Loucy (cell line): ENCODE measurements at regions not wholly inside any gene's neighbourhood (a gene's known extent, or its start where the extent isn't known, plus 50 kb on each side); places are given as distances from the start of the nearest gene placed in this dataset.

Experiments
- H2AFZ ChIP-seq: fragments of 200-600 bp; sonication (generic); 2 replicates; pipeline ENCODE4 v1.6.0; 2016; ENCODE audit warnings: antibody characterized with exemption, mild to moderate bottlenecking, low read length, moderate library complexity
- H3F3A ChIP-seq: fragments of 200-600 bp; 2 replicates; pipeline ENCODE4 v1.6.0; 2016; ENCODE audit warnings: antibody characterized with exemption, low read depth, mild to moderate bottlenecking
- H3K27me3 ChIP-seq: fragments of 200-600 bp; sonication (generic); 2 replicates; pipeline ENCODE4 v1.6.1; 2014; ENCODE audit warnings: low read length, mild to moderate bottlenecking; ENCODE audit not compliant: insufficient read depth, poor library complexity, severe bottlenecking
- H3K36me3 ChIP-seq: fragments of 200-600 bp; sonication (generic); 2 replicates; pipeline ENCODE4 v1.6.1; 2016; ENCODE audit warnings: low read length; ENCODE audit not compliant: insufficient read depth
- H3K4me1 ChIP-seq: fragments of 200-600 bp; sonication (generic); 2 replicates; pipeline ENCODE4 v1.5.1; 2014; ENCODE audit warnings: low read length, mild to moderate bottlenecking; ENCODE audit not compliant: insufficient read depth, poor library complexity, severe bottlenecking
- H3K4me2 ChIP-seq: fragments of 200-600 bp; sonication (generic); 2 replicates; pipeline ENCODE4 v1.6.0; 2014; ENCODE audit warnings: antibody characterized with exemption, low read length, low read depth, mild to moderate bottlenecking; ENCODE audit not compliant: poor library complexity, severe bottlenecking
- H3K4me3 ChIP-seq: fragments of 200-600 bp; sonication (generic); 2 replicates; pipeline ENCODE4 v1.5.1; 2014; ENCODE audit warnings: low read length, mild to moderate bottlenecking, mixed read lengths; ENCODE audit not compliant: poor library complexity, severe bottlenecking
- H3K79me2 ChIP-seq: fragments of 200-600 bp; sonication (generic); 2 replicates; pipeline ENCODE4 v1.6.1; 2014; ENCODE audit warnings: low read length; ENCODE audit not compliant: insufficient read depth
- H3K9ac ChIP-seq: fragments of 200-600 bp; sonication (generic); 2 replicates; pipeline ENCODE4 v1.6.0; 2014; ENCODE audit warnings: mild to moderate bottlenecking, low read depth, low read length, moderate library complexity; ENCODE audit not compliant: poor library complexity, severe bottlenecking
- H3K9me2 ChIP-seq: fragments of 200-600 bp; sonication (generic); replicated peaks from 2 replicates; pipeline ENCODE4 v1.6.1; 2016; ENCODE audit warnings: low read depth, low read length, mixed read lengths
- H3K9me3 ChIP-seq: fragments of 200-600 bp; sonication (generic); 2 replicates; pipeline ENCODE4 v1.6.1; 2014; ENCODE audit warnings: mild to moderate bottlenecking, antibody characterized with exemption, low read length, low read depth; ENCODE audit not compliant: insufficient read depth
- H4K20me1 ChIP-seq: fragments of 200-600 bp; sonication (generic); 2 replicates; pipeline ENCODE4 v1.6.0; 2014; ENCODE audit warnings: antibody characterized with exemption, low read length, mild to moderate bottlenecking; ENCODE audit not compliant: insufficient read depth, poor library complexity, severe bottlenecking
- CTCF ChIP-seq: fragments of 200-600 bp; sonication (generic); conservative IDR thresholded peaks from 2 replicates; pipeline ENCODE4 v1.5.1; 2014; ENCODE audit warnings: mild to moderate bottlenecking, antibody characterized with exemption, low read length
- EZH2phosphoT487 ChIP-seq: fragments of 200-600 bp; IDR thresholded peaks from 2 replicates; pipeline ENCODE4 v1.6.1; 2018; ENCODE audit warnings: antibody characterized with exemption, mild to moderate bottlenecking, moderate library complexity, borderline replicate concordance

- Histone ChIP-seq H3K79me2 (no peaks in the 10 kb centered on the region), H3K27me3 (no peaks in the 10 kb centered on the region), H3F3A (no peaks in the 10 kb centered on the region), H2AFZ (no peak overlapping the region), H3K4me3 (no peak overlapping the region), H3K9ac (no peak overlapping the region), H3K9me2 (no peaks in the 10 kb centered on the region), H3K36me3 (no peaks in the 10 kb centered on the region), H3K4me2 (no peak overlapping the region), H3K9me3 (no peaks in the 10 kb centered on the region), H4K20me1 (no peaks in the 10 kb centered on the region), H3K4me1 (no peaks in the 10 kb centered on the region)
- TF ChIP-seq EZH2phosphoT487 (no peak), CTCF (no peak)
Observed at GRCh38 chr4:111605111-111605510, 540.1 kb upstream of the FAM241A start.

- H2AFZ ChIP-seq, result no peak overlapping the region
- no peaks in the 10 kb centered on the region for H3K79me2 ChIP-seq
- H3K27me3 ChIP-seq, result no peaks in the 10 kb centered on the region
- H3K4me3 ChIP-seq, result no peak overlapping the region
- no peaks in the 10 kb centered on the region for H3F3A ChIP-seq
- no peak for TF ChIP-seq CTCF
- no peak for TF ChIP-seq EZH2phosphoT487
- no peak overlapping the region for H3K4me2 ChIP-seq
- no peaks in the 10 kb centered on the region for H3K9me3 ChIP-seq
- no peaks in the 10 kb centered on the region for H4K20me1 ChIP-seq
- no peaks in the 10 kb centered on the region for H3K4me1 ChIP-seq
- no peaks in the 10 kb centered on the region for H3K36me3 ChIP-seq
- no peaks in the 10 kb centered on the region for H3K9me2 ChIP-seq
- H3K9ac ChIP-seq, result no peak overlapping the region
Observed at GRCh38 chr4:111610681-111611080, 534.6 kb upstream of the FAM241A start.

GRCh38 chr4:111618908-111619307, 526.3 kb upstream of the FAM241A start:
- Histone ChIP-seq H3K27me3 (no peaks in the 10 kb centered on the region), H3F3A (no peaks in the 10 kb centered on the region), H4K20me1 (no peaks in the 10 kb centered on the region), H3K4me3 (no peak overlapping the region), H3K9me3 (no peaks in the 10 kb centered on the region), H3K79me2 (no peaks in the 10 kb centered on the region), H3K4me1 (no peaks in the 10 kb centered on the region), H3K4me2 (no peak overlapping the region), H3K9ac (no peak overlapping the region), H3K36me3 (no peaks in the 10 kb centered on the region), H3K9me2 (no peaks in the 10 kb centered on the region), H2AFZ (no peak overlapping the region)
- no peak for TF ChIP-seq CTCF
- no peak for TF ChIP-seq EZH2phosphoT487
